ENCODE measurements at regions not wholly inside any gene's neighbourhood (a gene's known extent, or its start where the extent isn't known, plus 50 kb on each side); places are given as distances from the start of the nearest gene placed in this dataset.
"Not testable (repeated sequence)": the region's sequence is repeated elsewhere in the genome, so short reads cannot be mapped to it uniquely, and the experiment has no call there.

- no peak for DNase-seq
These were observed 79.3 kb upstream of the COL5A1 start for GRCh38 chr9:134562146-134562849.

GRCh38 chr9:134563397-134563796, 78.2 kb upstream of the COL5A1 start:
- DNase-seq = no peak

GRCh38 chr9:134564431-134565170, 77.0 kb upstream of the COL5A1 start:
- DNase-seq = peak in 1 of 2 experiments; percentile 0

DNA sequence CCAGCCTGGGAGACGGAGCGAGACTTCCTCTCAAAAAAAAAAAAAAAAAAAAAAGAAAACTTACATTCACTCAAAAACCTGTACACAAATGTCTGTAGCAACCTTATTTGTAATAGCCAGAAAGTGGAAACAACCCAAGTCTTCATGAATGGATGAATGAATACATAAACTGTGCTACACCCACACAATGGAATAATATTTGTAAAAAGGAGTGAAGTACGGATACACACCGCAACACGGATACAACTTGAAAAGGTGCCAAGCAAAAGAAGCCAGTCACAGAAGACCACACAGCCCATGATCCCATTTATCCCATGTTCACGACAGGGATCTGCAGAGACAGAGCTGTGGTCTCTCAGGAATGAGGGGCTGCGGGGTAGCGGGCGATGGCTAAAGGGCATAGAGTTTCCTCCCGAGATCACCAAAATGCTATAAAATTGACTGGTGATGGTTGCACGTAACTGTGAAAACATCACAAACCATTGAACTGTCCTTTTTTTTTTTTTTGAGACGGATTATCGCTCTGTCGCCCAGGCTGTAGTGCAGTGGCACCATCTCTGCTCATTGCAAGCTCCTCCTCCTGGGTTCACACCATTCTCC, 76.2 kb upstream of the COL5A1 start:
- peak in 1 of 2 experiments; percentile 7 for DNase-seq

- no peak for DNase-seq
These were observed 75.3 kb upstream of the COL5A1 start for GRCh38 chr9:134566196-134566847.

GRCh38 chr9:134566936-134567335, 74.7 kb upstream of the COL5A1 start:
- DNase-seq = no peak

DNA sequence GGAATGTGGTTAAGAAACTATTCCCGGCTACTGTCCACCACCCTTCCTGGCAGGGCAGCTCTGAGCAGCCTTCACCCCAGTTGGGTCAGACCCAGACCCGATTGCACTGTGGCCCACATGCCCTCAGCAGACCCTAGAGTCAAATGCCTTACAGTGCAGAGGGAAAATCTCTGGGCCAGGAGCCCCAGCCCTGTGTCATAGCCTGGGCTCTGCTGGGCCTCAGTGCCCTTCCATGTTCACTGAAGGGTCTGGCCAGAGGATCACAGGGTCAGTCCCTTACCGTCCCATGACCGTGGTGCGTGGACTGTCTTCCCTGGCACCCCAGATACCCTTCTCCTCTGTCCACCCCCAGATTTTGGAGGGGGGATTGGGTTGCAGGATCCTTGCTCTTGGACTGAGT, 73.5 kb upstream of the COL5A1 start:
- no peak for DNase-seq

DNA sequence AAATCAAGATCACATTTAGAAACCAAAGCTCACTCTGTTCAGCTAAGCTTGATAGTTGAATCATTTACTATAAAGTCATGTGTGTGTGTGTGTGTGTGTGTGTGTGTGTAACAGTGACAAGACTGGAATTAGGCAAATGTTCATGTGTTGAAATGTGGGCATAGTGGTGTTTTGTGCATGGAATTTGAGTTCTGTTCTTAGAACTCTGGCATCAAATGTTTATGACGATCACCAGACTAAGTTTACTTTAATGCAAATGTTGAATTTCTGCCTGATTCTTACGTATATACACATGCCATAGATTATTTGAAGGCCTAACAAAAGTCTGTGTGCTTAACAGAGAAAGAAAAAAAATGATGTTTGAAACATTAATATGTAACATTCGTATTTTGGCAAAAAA, 72.8 kb upstream of the COL5A1 start:
- no peak for DNase-seq

GRCh38 chr9:134569626-134570025, 72.0 kb upstream of the COL5A1 start:
- DNase-seq = no peak

- peak in 1 of 2 experiments; percentile 5 for DNase-seq
These were observed 71.4 kb upstream of the COL5A1 start for GRCh38 chr9:134570151-134570621.

GRCh38 chr9:134570711-134571325, 70.8 kb upstream of the COL5A1 start:
- no peak for DNase-seq

DNA sequence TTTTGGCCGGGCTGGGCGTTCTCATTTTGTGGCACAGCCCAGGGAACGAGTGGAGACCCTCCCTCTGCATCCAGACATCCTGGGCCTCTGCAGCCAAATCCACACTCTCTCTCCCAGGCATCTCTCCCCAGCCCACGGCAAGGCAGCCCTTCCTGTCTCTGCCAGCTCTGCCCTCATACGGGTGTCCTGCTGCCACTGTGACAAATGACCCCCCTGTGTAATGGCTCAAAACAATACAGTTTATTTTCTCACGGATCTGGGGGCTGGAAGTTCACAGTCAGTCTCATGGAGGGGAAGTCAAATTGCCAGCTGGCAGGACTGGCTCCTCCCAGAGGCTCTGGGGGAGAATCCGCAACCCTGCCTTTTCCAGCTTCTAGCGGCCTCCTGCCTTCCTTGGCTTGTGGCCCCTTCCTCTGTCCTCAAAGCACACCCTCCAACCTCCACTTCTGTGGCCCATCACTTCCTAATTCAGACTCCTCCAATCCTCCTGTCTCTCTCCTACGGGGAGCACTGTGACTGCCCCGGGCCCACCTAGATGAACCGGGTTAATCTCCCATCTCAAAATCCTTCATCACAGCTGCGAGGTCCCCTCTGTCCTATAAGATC, 70.2 kb upstream of the COL5A1 start:
- DNase-seq = peak; percentile 10 to 11

GRCh38 chr9:134571946-134572917, 69.4 kb upstream of the COL5A1 start:
- peak; percentile 19 to 24 for DNase-seq

DNA sequence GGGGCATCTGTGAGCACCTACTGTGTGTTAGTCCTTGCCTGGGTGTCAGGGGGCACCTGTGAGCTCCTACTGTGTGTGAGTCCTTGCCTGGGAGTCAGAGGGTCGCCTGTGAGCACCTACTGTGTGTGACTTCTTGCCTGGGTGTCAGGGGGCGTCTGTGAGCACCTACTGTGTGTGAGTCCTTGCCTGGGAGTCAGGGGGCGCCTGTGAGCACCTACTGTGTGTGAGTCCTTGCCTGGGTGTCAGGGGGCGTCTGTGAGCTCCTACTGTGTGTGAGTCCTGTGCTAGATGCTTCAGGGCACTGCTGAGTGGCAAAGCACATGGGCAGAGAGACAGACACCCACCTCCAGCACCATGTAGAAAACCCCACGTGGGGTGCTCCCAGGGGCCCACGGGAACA, 66.9 kb upstream of the COL5A1 start:
- DNase-seq = not testable (repeated sequence)

GRCh38 chr9:134575103-134575900, 66.3 kb upstream of the COL5A1 start:
- no peak for DNase-seq

GRCh38 chr9:134575901-134576176, 65.8 kb upstream of the COL5A1 start:
- DNase-seq = no peak

GRCh38 chr9:134585021-134585561, 56.5 kb upstream of the COL5A1 start:
- no peak for DNase-seq

DNA sequence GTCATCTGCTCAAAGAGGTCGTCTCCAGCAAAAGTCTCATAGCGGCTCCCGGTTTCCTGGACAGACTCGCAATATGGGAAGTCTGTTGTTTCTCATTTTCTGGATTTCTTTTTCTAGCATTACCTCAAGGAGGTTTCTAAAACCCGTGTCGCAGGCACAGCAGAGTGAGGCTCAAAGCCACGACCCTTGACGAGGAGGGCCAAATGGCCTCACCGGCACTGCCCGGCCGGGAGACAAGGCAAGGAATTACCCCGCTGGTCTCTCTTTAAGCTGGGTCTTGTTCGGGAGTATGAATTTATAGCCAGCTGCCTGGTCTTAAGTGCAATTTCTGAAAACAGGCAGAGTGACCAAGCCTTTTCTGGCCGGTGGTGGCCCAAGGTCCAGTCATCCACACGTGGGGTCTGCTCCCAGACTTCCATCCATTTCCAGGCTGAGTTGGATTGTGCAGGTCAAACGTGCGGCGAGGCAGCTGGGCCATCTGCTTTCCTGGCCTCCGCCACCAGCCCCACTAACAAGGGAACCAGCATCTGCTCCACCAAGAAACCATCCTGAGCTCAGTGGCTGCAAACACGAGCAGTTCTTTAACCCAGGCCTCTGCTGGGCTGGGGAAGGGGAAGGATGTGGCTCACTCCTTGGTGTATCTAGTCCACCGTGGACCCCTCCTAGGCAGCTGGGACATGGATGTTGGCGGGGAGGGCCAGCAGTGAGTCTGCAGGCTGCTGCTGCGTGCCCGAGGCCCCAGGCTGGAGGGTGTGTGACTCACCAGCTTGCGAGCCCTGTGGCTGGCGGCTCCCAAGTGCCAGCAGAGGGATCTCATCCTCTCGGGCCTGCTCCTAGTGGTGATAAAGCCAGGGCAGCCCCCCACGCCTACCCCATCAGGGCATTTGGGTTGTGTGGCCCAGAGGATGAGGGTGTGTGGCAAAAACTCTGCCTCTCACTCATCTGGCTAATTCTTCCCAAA, 55.6 kb upstream of the COL5A1 start:
- no peak for DNase-seq

- DNase-seq = no peak
These were observed 51.9 kb upstream of the COL5A1 start for GRCh38 chr9:134589748-134590147.

Measured in activated T-cell treated with anti-CD3 and anti-CD28 coated beads, Interleukin-2, amount 50 U/mL, for 48 hours (primary cell).